Pulmonary artery endothelial cell (primary cell): ENCODE measurements at regions not wholly inside any gene's neighbourhood (a gene's known extent, or its start where the extent isn't known, plus 50 kb on each side); places are given as distances from the start of the nearest gene placed in this dataset.

Source experiments
- DNase-seq: peaks from one replicate; pipeline ENCODE4 v3.0.0-alpha.2; 2011; ENCODE audit warnings: low read depth, low spot score

- DNase-seq = no peak
These were observed 79.1 kb upstream of the ALDH1B1 start for GRCh38 chr9:38313421-38313820.

- no peak for DNase-seq
These were observed 80.1 kb upstream of the ALDH1B1 start for GRCh38 chr9:38312406-38312805.

DNA sequence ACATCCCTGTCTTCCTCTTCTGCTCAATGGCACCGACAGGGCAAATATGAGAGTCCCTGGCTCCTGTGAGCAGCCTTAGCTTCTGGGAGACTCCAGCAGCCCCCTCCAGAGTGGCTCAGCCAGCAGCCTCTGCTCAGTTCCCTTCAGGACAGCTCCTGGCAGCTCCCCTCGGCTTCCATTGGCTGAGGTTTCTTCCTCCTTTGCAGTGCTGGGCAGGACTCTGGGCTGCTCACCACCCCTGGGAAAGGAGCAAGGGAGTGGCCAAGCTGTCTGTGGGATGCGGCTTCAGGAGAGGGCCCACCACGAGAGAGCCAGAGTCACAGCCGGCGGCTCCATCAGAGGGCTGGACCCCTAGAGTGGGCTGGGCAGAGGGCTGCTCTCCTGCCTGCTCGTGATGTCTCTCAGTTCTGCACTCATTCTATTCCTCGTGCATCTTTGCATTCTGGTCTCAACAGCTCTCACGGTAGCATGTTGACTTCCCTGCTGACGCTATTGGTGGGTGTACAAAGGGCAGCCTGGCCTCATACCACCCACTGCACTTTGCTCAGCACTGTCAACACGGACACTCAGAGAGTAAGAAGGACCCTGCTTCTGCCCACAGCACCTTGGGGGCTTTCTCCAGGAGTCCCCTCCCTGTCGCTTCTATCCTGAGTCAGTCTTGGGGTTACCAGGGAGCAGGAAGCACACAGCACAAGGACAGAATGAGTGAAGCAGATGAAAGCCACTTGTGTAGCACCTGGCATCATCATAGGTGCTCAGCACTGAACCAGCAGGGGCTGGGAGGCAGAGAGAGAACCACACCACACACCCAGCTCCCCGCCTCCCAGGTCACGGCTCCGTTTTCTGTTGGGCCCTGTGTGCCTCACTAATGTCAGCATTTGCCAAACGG, 80.9 kb upstream of the ALDH1B1 start:
- DNase-seq = no peak

DNA sequence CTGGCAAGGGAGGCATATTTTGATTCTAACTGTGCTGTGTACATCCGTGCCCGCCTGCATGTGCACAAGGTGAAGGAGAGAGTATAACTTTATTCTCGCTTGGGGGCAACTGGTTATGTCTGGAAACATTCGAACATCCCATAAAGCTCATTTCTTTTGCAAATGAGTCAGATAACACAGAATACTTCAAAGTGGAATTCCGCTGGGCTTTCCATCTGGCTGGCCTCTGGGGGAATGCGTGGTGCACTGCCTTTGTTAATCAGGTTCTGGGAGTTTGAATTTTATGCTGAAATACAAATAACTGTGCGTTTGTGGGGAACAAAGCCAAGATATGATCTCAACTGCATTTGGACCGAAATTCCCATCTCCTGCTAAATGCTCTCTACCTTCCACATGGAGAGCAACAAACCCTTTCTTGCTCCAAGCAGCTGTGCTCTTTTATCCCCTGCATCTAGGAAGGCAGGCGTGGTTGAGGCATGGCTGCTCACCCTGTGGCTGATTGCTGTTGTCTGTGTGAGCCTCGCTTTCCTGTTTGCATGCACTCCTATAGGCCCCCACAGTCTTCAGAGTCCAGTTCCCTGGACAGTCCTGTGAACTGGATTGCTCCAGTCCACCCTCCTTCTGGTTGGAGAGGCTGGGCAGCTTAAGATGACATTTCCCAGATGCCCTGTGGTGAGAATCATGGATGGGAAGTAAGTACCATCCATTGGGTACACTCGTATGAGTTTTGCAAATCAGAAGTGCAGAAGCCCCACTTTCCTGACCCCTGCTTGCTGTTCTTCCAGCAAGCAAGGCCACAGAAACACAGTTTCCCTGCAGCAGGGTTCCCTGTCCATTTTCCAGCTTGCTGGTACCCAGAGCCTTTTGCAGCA, 82.9 kb upstream of the ALDH1B1 start:
- no peak for DNase-seq

DNA sequence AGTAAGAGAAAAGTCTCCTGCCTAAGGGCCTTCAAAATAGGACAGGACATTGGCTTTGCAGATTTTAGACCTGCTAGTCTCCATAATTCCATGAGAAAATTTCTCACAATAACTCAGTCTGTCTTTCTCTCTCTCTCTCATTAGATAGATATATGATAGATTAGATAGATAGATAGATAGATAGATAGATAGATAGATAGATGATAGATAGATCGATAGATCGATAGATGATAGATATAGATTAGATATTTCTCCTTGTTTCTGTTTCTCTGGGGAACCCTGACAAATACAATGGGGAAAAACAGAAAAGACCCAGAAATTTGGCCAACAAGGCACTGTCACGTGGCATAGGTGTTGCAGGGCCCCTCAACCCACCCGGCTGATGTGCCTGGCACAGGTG, 84.4 kb upstream of the ALDH1B1 start:
- DNase-seq = no peak

- no peak for DNase-seq
These were observed 85.6 kb upstream of the ALDH1B1 start for GRCh38 chr9:38306899-38307298.

DNA sequence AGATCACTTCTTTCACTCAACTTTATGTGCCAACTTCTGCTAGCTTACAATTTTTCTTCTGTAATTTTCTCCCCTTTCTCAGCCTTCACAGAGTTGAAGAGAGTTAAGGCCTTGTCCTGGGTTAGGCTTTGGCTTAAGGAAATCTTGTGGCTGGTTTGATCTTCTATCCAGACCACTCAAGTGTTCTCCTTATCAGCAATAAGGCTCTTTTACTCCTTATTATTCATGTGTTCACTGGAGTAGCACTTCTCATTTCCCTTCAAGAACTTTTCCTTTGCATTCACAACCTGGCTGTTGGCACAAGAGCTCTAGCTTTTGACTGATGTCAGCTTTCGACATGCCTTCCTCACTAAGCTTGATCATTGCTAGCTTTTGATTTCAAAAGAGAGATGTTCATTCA, 86.9 kb upstream of the ALDH1B1 start:
- DNase-seq = no peak

DNA sequence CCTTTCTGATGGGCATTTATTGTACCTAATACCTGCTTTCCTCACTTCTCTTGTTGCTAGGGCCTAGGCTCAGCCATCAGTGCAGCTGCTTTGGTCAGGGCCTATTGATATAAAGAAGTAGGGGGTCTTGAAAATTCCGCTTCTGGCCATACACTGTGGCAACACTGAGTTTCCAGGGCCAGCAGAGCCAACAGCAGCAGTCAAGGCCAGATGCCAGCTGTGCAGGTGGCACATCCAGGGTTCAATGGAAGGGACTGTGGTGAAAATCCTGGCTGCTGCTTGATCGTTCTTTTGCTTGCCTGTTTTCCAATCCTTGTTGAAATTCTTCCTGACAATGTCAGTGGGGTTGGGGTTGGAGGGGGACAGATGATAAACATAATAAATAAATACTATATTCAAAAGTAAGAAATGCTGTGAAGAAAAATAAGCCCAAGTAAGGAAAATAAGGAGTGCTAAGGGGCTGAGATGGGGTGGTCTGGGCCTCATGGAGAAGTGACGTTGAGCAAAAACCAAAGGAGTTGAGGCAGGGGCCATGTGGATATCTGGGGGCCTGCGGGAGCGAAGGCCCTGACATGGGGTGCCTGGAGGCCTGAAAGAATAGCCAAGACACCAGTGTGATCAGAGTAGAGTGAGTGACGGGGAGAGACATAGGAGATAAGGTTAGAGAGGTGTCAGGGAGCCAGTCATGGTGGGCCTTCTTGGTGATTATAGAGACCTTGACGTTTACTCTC, 91.0 kb upstream of the ALDH1B1 start:
- no peak for DNase-seq

DNA sequence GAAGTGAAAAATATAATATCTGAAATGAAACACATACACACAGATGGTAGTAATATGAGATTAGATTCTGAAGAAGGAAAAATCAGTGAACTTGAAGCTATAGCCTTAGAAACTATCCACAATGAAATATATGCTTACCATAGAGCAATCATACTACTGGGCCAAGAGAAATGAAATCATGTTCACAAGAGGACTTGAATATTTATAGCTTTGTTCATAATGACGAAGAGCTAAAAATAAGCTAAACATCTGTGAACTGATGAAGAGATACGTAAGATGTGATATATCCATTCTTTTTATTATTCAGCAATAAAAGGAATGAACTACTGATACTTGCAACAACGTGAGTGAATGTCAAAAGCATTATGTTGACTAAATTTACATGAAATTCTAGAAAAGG, 92.6 kb upstream of the ALDH1B1 start:
- DNase-seq = no peak

DNA sequence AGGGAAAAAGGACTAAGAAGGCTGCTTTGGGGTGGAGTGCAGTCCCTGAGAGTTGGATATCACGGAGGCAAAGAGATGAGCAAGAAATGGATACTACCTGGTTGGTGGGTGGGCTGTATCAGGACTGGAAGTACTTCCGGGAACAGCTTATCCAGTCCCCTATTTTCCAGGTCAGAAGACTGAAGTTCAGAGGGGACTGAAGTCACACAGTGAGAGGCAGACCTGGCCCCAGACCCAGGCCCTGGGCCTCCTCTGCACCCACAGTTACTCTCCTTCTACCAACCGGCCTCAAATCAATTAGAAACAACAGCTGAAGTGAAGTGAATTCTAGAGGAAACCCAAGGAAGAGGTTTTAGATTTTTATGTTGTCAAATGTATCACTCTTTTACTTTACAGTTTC, 93.6 kb upstream of the ALDH1B1 start:
- no peak for DNase-seq

GRCh38 chr9:38298503-38298902, 94.0 kb upstream of the ALDH1B1 start:
- DNase-seq = no peak

DNA sequence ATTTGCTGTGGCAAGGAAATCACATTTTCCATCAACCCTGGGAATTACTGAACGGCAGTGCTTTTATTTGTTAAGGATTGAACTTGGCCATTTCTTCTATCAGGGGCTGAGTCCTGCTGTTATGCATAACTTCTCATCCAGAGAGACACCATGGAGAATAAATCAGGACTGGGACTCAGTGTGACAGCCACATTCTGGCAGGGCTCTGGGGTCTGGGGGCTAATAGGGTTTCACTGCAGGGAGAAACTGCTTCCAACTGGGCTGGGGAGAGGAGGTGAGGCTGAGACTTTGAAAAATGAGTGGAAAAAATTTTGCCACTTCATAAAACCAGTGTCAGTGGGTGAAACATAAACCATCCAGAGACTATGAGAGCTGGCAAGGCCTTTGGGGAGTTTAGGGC, 95.7 kb upstream of the ALDH1B1 start:
- no peak for DNase-seq

GRCh38 chr9:38295764-38296163, 96.7 kb upstream of the ALDH1B1 start:
- DNase-seq = no peak

GRCh38 chr9:38294220-38294960, 98.1 kb upstream of the ALDH1B1 start:
- DNase-seq = no peak

DNA sequence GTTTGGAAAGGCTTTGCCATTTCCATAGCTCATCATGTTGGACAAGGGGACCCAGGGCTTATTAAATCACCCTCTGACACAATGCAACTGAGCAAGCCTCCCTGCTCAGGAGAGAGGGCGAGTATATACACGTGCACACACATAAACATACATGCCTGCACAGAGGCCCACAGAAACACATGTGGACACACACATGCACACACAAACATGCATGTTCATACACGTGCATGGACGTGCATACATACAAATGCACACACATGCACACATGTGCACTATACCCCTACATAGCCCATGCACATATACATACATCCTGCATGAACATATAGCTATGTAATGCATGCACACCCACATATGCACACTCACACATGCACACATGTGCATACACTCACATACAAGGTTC, 99.5 kb upstream of the ALDH1B1 start:
- no peak for DNase-seq

DNA sequence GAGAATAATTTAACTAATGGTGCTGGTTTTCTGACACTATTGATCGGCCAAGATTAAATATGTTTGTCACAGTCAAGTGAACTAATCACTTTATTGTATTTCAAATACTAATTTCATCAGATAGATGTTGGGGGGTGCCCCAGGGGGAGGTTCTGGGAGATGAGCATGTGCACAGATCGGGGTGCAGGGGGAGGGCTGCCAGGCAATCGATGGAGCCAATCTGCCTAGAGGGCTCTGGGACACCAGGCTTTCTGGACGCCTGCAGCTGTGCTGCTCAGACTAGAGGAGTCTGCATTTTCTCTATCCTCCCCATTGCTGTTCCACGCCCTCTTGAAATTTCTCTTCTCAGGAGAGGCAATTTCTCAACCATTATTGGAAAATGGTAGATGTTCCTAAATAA, 100.0 kb upstream of the ALDH1B1 start:
- no peak for DNase-seq

GRCh38 chr9:38289866-38290245, 102.6 kb upstream of the ALDH1B1 start:
- DNase-seq = no peak

- DNase-seq = no peak
These were observed 103.2 kb upstream of the ALDH1B1 start for GRCh38 chr9:38289236-38289865.

DNA sequence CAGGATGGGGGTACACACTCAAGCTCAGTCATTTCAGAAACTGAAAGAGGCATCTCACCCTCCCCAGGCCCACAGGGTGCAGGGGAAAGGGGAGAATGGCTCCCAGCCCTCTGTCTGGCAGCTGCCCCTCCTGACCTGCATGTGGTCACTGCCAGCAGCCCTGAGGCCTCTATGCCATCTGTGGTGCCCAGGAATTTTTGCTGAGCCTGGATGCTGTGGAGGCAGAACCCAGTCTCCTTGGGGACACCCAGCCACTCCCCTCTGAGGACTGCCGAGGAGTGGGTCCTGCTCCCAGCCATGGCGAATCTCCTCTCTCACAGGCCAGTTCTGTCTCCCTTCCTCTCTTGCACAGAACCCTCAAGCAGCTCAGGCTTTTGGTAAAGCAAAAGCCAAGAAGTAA, 104.0 kb upstream of the ALDH1B1 start:
- DNase-seq = no peak

DNA sequence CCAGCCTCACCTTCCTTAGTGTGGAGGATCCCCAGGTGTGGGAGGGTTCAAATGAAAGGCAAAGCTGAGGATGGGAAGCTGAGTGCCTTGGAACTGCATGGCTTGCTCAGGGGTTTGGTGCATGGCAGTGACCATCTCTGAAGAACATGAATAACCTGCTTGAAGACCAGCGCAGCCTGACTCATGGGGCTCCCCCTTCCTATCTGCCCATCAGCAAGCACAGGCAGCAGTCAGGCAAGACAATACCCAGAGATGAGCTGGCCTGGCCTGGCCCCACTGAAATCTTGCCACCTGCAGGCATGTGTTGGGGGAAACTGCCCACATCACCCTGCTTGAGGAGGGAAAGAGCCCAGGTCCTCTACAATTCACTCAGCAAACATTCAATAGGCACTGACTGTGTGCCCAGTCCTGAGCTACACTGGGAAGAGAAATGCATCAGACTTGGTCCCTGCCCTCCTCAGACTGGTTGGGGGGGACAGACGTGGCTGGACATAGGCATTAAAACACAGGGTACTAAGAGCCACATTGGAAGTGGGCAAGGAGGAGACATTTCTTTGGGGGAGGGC, 105.0 kb upstream of the ALDH1B1 start:
- DNase-seq = no peak
